GM18870 (cell line): ENCODE measurements at regions not wholly inside any gene's neighbourhood (a gene's known extent, or its start where the extent isn't known, plus 50 kb on each side); places are given as distances from the start of the nearest gene placed in this dataset.

Source experiments
- ATAC-seq: cut with Tn5 transposase; IDR thresholded peaks from one replicate; pipeline ENCODE4 v1.9.1; 2021; ENCODE audit warnings: moderate library complexity; ENCODE audit not compliant: unreplicated experiment

DNA sequence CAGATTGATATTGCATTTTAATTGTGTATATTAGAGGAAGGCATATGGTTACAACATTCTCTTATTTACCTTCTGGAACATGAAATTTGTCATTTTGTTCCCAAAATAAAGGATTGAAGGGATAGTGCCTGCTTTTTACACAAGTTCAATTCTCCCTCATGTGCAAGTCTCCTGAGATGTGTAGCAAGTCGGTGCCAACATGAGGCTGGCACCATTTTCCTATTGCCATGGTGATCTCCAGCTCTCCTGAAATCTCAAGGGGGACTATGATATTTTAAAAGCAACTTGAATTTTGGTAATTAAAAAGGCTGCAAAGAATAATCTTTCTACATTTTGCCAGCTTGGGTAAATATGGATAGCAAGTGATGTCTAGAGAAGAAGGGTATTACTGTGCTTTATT is 693.3 kb upstream of the WWC1 start:
- ATAC-seq = no peak

- ATAC-seq = no peak
Observed at GRCh38 chr5:167602067-167602466, 689.4 kb upstream of the WWC1 start.

GRCh38 chr5:167603135-167603534 is 688.3 kb upstream of the WWC1 start:
- ATAC-seq = no peak

- ATAC-seq = no peak
Observed at GRCh38 chr5:167608390-167609272, 682.8 kb upstream of the WWC1 start.

DNA sequence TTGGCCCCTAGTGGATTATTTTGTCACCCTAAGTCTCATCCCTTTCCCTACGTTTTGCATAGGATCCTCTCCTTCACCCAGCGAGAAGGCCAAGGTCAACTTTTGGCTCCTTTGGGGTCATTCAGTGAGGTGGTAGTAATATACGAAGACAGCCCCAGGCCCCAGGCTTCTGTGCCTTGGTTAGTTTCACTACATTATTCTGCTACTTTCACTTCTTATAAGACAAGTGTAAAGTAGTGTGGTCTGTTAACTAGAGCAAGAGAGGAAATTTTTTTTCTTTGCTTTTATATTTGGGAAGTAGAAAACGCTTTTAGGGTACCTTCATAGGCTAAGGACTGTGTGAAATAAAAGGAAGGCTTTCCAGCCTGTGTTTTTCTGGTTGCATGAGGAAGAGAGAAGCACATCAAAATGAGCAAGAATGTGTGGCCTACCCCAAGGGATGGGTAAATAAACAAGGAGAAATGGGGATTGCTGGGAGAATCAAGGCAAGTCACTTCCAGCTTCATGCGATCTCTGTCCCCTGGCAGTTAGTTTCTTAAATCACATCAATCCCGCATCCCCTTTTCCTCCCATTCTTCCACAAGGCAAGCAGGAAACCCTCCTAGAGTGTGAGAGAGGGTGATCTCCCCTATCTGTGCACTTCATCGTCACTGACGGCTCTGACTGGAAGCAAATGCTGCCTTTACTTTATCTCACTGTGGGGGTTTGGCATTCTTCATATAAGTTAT is 677.0 kb upstream of the WWC1 start:
- no peak for ATAC-seq

DNA sequence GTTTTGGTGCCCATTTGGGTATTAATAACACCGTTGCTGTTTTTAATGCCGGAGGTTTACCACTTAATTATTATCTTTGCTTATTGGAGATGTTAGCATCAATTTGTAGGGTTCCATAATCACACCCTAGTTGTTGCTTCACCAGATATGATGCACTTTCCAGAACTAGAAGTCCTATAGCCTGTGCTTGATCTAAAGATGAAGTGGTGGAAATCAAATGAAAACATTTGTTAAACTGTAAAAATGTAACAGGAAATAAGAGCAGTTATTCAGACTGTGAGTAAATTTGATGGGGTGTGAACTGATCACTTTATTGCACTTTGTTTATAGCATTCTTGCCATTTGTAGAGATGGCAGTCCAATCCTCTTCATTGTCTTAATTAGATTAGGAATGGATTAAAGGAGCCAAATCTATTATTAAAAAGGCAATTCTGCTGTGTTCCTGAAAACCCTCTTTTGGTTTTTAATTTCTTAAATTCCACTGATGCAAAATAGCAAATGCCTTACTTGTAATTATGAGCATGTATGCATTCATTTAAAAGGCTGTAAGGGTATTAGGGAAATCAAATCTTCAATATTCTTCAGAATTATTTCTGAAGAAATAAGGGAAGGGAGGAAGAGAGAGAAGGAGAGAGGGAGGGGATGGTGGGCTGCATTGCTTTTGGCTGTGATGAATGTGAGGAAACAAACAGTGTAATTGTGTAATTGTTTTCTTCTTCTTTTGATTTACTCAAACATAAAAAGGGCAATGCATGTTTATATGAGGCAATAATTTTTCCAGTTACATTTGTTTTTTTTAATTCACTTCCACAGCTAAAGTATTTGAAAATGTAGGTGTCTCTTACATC is 675.2 kb upstream of the WWC1 start:
- no peak for ATAC-seq

- ATAC-seq = no peak
Observed at GRCh38 chr5:167623354-167623753, 668.1 kb upstream of the WWC1 start.

DNA sequence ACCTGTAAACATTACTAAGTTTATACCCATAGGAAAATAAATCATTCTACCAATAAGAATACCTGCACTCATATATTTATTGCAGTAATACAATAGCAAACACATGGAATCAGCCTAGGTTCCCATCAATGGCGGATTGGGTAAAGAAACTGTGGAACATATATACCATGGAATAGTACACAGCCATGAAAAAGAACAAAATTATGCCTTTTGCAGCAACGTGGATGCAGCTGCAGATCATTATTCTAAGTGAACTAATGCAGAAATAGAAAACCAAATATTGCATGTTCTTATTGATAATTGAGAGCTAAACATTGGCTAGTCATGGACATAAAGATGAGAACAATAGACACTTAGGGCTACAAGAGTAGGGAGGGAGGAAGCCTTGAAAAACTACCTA is 667.4 kb upstream of the WWC1 start:
- no peak for ATAC-seq

GRCh38 chr5:167626341-167627123 is 664.9 kb upstream of the WWC1 start:
- no peak for ATAC-seq

DNA sequence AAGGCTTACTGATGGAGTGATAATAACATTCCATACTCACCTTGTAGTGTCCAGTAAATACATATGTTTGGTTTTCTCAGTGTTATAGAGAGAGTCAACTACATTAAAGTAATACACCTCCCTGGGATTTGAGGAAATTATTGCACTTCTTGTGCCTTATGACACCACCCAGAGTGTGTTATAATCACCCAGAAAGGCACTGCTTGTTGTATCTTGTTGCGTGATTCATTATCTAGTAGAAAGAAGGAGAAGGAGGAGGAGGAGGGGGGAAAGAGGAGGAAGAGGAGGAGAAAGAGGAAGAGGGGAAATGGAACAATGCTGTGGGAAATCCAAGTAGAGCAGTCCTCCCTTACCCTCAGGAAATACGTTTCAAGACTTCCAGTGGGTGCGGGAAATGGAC is 661.8 kb upstream of the WWC1 start:
- ATAC-seq = no peak

DNA sequence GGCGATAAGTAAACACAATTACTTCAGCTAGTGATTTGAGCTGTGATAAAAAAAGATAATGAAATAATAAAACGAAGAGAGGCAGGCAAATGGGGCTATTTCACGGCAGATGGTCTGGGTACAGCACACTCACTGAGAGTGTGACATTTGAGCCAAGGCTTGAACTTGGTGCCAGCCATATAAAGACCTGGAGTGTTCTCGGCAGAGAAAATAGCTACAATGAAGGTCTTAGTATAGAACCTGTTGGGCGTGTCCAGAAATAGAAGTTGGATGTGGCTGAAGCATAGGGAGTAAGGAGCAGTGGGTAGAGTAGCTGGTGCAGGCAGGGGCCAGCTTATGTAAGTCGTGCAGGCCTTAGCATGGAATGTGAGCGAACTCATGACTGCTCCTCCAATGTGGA is 660.3 kb upstream of the WWC1 start:
- no peak for ATAC-seq

DNA sequence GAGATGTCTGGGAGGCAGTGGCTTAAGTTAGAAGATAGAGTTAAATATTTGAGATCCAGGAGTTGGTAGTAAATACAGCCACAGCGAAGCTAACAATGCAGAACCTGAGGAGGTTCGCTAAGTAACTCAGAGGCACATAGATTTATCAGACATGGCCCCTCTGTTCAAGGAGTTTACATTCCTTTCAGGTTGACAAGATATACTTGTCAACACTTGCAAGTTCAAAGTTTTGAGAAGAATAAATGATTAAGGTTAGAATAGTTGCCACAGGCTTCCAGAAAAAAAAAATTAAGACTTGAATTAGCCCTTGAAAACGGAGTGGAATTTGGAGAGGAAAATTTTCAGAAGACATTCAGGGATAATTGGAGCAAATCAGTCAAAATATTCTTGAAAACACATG is 658.3 kb upstream of the WWC1 start:
- no peak for ATAC-seq

DNA sequence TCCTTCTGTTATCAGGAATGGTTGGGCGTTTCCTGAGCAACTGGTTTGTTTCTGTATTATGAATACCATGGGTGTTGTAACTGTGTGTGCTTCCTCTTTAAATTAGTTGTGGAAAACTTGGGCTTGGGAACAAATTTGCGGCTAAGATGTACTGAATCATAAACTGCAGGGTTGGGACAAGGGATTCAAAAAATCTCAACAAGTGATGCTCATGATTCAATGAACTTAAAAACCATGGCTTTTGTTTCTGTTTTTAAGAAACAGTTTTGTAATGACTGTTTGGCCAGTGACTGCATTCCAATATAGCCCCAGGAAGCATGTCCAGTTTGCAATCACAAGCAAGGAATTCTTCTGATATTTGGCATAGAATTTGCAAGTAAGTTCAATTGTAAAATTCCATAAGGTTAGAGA is 657.5 kb upstream of the WWC1 start:
- no peak for ATAC-seq

GRCh38 chr5:167634432-167634831 is 657.0 kb upstream of the WWC1 start:
- ATAC-seq = no peak

- no peak for ATAC-seq
Observed at GRCh38 chr5:167638816-167639215, 652.6 kb upstream of the WWC1 start.

GRCh38 chr5:167639273-167639672 is 652.2 kb upstream of the WWC1 start:
- ATAC-seq = no peak

DNA sequence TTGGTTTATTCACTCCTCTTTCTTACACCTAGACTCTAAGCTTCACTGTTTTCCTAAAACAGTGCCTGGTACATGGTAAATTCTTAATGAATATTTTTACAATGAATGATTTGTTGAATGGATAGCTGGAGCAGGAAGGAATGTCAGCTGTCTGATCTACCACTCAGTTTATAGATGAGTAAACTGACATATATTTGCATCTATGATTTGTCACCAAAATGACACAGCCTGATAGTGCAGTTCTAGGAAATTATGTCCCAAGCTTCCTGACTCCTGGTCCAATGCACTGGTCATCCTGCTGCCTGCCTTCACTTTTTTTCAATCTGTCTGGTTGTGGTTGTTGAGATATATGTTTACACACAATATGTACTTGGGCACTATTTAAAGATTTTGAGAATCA is 651.7 kb upstream of the WWC1 start:
- ATAC-seq = no peak

DNA sequence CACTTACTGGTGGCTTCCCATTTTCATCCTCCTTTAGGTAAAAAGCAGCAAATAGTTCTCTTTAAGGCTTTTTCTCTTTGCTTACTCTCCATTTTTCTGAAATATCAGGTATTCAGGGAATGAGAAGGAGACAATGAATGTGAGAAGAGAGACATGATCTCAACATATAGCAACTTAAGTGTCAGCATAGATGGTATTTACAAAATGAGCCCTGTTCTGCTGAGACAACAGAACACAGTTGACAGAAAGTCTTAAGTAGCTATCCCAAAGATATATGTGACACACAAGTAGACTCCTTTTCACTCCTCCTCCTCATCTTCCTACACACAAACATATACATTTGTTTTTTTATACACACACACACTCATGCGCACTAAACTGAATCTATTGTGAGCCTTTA is 649.3 kb upstream of the WWC1 start:
- ATAC-seq = no peak

GRCh38 chr5:167642779-167643517 is 648.5 kb upstream of the WWC1 start:
- no peak for ATAC-seq
